ENCODE measurements at regions not wholly inside any gene's neighbourhood (a gene's known extent, or its start where the extent isn't known, plus 50 kb on each side); places are given as distances from the start of the nearest gene placed in this dataset.

DNA sequence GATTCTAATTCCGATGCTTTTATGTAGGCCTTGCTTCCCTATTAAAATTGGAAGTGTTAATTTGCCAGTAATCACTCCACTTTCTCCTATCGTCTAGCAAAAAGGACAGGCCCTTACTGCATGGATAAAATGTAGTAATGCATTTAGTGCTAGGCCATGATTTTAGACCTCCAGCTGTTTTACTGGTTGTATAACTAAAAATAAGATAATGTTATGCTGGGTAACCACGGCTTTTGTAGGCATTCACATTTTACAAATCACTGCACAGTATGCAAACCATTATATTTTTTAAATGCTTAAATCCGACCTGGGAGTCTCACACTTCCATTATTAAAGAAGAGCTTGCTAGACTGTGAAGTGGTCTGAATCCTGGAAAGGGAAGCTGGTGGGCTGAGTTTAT is 179.5 kb downstream of the TFAP2A start:
- no peak for DNase-seq

DNA sequence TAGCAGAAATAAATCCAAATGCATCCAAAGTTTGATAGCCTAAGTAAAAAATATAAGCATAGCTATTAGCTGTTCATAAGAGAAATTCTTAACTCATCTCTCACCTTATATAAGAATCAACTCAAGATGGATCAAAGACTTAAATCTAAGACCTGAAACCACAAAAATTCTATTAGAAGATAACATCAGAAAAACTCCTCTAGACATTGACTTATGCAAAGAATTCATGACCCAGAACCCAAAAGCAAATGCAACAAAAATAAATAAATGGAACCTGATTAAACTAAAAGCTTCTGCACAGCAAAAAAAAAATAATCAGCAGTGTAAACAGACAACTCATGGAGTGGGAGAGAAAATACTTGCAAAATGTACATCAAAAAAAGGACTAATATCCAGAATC is 184.3 kb downstream of the TFAP2A start:
- DNase-seq: peak; percentile 29

- no peak for DNase-seq
Measured at GRCh38 chr6:10223841-10224240, 191.0 kb downstream of the TFAP2A start.

- peak; percentile 25 for DNase-seq
Measured at GRCh38 chr6:10221178-10221577, 193.7 kb downstream of the TFAP2A start.

DNA sequence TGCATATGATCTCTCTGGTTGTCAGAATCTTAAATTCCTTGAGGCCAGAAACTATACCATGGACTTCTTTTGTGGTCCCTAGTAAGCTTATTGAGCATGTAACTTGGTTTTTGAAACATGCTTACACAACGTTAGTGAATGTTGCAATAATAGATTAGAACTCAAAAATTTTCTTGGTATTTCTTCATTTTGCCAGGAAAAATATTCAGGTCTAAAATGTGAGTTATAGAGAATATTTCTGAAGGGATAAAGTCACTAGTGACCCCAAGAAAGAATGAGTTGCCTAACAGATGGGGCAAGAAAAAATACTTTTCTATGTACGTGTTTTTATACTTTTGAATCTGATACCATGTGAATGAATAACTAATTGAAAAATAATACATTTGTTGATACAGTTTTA is 195.4 kb downstream of the TFAP2A start:
- no peak for DNase-seq

DNA sequence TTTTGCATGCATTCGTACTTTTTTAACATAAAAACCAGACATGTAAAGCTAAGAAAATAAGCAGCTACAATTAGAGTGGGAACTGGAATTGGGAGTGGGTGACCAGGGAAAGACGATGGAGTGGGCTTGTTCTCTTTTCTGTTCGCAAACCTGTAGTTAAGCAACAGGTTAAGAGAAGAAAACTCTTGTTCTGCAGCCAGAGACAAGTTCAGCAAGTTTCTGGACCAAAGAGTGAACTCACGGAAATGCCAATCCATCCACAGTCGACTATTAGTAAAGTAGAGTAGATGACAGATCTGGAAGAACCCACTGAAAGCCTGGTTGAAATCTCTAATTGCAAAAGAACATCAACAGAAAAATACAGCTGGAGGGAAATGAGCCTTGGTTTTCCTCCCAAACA is 197.8 kb downstream of the TFAP2A start:
- DNase-seq: no peak

DNA sequence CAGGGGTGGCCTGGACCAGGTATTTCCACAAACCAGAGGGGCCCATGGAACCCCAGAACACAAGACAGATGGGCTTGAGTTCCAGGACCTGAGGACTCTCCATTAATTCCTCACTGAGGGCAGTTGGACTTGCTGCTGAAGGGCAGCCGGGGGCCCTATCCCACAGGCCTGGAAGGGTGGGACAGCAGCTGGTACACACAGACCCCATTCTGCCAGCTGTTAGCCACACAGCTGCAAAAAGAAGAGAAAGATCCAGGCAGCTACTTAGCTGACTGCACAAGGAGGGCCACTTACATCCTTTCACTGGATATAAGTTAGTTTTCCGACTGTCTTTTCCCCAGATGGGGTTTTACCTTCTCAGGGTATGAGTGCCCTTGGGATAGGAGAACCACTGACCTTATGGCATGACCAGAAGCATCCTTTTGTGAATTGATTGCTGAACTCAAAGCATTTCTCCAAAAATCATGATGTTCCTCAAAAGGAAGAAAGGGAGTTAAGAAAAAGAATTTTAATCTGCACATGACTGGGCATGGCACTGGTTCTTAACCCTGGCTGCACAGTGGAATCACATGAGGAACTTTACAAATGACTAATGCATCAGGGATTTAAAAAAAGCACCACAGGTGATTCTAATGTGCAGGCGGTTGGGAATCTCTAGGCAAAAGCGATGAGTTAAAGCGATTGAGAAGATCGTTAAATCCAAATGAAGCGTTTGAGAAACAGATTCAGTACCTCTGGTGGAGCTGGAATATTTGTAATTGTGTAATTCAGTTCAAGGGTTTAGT is 199.4 kb downstream of the TFAP2A start:
- no peak for DNase-seq

DNA sequence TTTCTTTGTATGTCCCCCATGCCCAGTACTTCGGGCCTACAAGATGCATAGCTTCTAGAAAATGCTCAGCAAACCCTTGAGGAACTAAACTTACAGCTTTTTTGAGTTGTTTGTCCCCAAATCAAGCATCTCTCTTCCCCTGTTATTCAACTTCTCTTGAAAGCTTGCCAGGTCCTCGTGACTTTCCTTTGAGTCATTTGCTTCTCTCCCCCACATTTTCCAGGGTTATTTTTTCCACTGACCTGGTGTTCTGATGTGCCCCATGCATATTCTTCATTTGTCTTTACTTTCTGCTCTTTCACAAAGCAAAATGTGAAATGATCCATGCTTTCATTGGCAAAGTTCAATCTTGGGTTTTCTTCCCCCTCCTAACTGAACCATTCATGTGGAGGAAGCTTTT is 204.8 kb downstream of the TFAP2A start:
- peak; percentile 83 for DNase-seq

GRCh38 chr6:10205892-10206291 is 209.0 kb downstream of the TFAP2A start:
- DNase-seq: no peak

- no peak for DNase-seq
Measured at GRCh38 chr6:10205120-10205519, 209.8 kb downstream of the TFAP2A start.

GRCh38 chr6:10203651-10204050 is 211.2 kb downstream of the TFAP2A start:
- no peak for DNase-seq

- DNase-seq: no peak
Measured at GRCh38 chr6:10202581-10202980, 212.3 kb downstream of the TFAP2A start.

GRCh38 chr6:10201606-10202510 is 213.0 kb downstream of the TFAP2A start:
- DNase-seq: peak; percentile 15

DNA sequence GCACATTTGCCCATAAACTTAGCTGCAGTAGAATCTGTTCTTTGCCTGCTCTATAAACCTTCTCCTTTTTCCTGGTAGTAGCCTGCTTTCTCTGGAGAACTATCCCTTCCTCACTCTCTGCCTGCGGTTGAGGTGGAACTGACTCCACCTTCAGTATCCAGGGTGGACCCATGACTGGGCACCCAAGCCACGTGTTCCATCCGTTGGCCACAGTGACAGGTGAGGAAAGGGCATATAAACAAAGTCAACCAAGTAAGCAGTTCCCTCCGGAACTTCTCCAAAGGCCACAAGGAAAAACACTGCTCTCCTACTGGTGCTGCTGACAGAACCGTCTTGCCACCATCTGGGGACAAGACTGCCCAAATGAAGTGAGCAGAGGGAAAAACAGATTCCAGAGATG is 218.8 kb downstream of the TFAP2A start:
- DNase-seq: no peak

DNA sequence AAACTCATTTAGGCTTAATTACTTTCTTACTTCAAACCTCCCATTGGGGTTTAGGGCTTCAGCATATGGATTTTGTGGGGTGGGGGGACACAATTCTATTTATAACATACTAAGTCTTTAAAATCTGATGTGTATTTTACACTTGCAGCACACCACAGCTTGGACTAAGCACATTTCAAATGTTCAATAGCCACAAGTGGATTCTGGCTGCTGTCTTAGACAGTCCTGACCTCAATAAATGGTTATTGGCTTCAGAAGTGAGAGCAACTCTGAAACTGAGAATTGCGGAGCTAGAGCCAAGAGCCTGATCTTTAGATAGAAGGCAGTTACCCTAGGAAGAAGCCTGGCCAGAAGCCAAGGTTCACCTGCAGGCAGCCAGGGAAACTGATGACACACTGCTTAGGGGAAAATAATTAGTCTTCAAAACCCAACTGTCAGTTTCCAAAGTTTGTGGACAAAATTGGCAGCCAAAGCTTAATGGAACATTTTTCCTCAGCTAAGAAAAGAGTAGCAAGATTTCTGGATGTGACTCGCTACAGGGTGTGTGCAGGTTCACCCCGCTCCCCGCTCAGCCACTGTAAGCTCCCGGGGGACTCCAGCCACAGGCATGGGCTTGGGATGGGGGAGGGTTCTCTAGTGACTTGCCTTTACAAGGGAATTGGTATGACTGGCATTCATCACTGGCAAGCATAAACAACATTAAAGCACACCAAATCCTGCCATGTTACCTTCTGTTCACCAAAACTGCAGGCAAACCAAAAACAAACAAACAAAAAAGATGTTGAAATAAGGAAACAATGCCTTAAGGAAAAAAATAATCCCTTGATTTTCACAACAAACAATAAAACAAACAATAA is 219.8 kb downstream of the TFAP2A start:
- DNase-seq: peak; percentile 66

DNA sequence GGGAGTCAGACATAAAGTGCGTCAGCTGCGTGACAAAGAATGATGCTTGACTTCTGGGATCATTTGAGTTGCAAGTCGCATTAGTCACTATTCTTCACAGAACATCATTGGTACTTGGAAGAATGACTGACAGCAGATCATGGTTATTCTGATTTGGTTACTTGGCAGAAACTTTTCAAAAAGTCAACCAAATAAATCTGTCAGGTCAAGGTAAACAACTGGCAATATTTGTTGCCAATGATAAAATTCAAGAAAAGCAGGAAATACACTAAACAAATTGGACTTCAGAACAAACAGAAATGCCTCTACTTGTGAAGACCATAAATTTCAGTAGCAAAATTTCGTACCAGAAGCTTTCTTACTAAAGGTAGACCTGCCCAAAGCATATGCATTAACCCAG is 221.6 kb downstream of the TFAP2A start:
- no peak for DNase-seq

GRCh38 chr6:10190042-10190441 is 224.8 kb downstream of the TFAP2A start:
- peak; percentile 58 for DNase-seq

DNA sequence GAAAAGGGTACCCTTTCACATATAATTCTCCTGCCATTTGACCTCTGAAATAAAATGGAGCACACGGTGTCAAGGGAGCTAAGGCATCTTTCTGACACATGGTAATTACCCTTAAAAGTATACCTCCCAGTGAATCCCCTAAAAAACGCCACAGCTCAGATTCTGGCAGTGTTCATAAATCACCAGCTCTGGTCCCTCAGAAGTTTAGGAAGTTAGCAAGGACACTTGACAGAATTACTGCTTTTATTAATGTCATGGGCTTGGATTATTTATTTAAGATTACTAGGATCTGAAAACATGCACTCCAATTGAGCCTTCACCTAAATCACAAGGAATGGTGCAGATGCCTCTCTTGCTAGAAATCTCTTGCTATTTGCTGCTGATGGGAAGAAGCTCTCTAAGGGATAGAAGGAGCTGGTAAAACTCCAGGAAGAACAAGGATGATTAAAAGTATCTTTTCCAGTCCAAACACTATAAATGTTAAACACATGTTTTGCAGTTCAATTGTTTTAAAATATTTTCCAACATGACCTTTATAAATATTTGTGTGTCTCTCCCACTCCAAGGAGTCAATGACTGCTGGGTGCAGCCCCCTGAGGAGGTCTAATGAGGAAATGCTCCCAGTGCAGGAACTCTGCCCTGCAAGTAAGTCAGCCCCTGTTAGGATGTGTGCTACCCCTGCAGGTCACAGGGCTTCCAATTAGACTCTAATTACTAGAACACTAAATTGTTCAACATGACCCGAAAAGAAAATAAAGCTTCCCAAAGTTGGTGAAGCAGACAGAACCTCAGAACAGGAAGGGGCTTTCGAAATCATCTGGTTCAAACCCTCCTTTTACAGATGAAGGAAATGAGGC is 230.3 kb downstream of the TFAP2A start:
- DNase-seq: peak; percentile 37

- DNase-seq: no peak
Measured at GRCh38 chr6:10180138-10181074, 234.5 kb downstream of the TFAP2A start.

GRCh38 chr6:10177704-10178103 is 237.2 kb downstream of the TFAP2A start:
- peak; percentile 82 for DNase-seq

DNA sequence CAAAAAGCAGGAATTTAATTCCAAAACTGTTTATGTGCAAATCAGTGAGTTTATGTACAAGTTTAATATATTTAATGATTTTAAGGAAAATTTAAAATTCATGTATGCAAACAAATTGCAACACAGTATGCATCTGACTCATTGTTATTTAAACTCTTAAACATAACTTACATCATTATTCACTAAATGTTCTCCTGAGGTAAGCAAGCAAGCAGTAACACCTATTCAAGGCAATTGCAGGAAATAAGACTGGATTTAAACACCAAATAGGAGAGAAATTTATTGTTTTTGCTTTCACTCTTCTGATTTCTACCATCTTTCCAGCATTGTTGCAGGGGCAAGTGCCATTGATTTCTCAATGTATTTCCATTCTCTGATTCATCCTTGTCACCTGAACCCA is 239.5 kb downstream of the TFAP2A start:
- DNase-seq: no peak
